ENCODE measurements at regions not wholly inside any gene's neighbourhood (a gene's known extent, or its start where the extent isn't known, plus 50 kb on each side); places are given as distances from the start of the nearest gene placed in this dataset.

DNA sequence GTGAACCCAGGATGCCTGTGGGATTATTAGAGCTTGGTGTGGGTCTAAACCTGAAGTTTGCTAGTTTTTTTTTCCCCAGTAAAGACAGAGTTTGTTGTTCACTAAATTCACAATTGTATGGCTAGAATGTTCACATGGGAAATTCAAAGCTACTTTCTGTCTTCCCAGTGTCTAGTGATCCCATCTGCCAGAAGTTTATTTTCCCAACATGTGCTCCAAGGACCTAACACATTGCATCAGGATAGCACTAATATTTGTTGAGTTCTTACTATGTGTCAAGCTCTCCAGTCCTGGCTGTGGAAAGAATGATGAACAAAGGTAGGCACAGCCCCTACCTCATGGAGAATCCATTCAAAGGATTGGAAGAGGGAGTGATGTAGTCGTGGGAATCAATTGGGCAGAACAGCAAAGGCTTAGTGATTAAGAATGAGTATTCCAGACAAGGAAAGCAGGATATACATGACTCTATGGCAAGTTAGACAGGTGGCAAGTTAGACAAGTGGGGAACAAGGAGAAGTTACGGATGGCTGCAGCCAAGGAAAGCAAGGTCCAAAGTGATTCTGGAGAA, 521.5 kb upstream of the WWC1 start:
- no peak overlapping the region for H2AFZ ChIP-seq (ENCODE audit: low read length)
- intact Hi-C loops (cut with micrococcal nuclease; ENCODE audit: unreplicated experiment): no loop called here
- H3K4me2 ChIP-seq (ENCODE audit: low read depth, low read length): no peak overlapping the region
- H3K27ac ChIP-seq (ENCODE audit: extremely low read length, insufficient read depth, low read length): no peak overlapping the region
- no peak overlapping the region for H3K4me3 ChIP-seq (replicated peaks in 1 of 3; ENCODE audit: insufficient read depth in 1 of 3, low read depth in 2 of 3, low read length in 3 of 3)
- H3K79me2 ChIP-seq (ENCODE audit: insufficient read depth, low read length): no peaks in the 10 kb centered on the region
- no peaks in the 10 kb centered on the region for H3K36me3 ChIP-seq (replicated peaks in 1 of 2; ENCODE audit: control insufficient read depth in 1 of 2, insufficient read depth in 2 of 2, low read length in 2 of 2)
- ATAC-seq (no peak), DNase-seq (ENCODE audit: low spot score) (no peak), FAIRE-seq (no peak)
- POLR2A ChIA-PET: no interaction called here
- CTCF ChIA-PET (ENCODE audit: low intra/inter-chr PET ratio, low total read pairs): no interaction called here
- H3K9ac ChIP-seq (ENCODE audit: insufficient read depth, low read depth, low read length): no peak overlapping the region
- H3K4me1 ChIP-seq (ENCODE audit: insufficient read depth, low read length): no peaks in the 10 kb centered on the region
- H3K9me3 ChIP-seq (ENCODE audit: low read length): no peaks in the 10 kb centered on the region
- WGBS (ENCODE audit: low lambda C conversion rate): 6% methylated on average over 2 of the region's 2 CpGs
- H3K27me3 ChIP-seq (ENCODE audit: control insufficient read depth in 1 of 2, insufficient read depth in 2 of 2, low read length in 2 of 2): no peaks in the 10 kb centered on the region
- in situ Hi-C loops (cut with HindIII; ENCODE audit: extremely low pct_ligation_motif_present, low pct_unique_long_range_greater_than_20kb): no loop called here
- no TSS peak for BruUV-seq (replicated peaks)
- no peaks in the 10 kb centered on the region for H4K20me1 ChIP-seq (ENCODE audit: insufficient read depth, low read length)
- TF ChIP-seq AGO1 (IDR thresholded peaks at IDR 0.05; ENCODE audit: low read depth, low read length, poor library complexity, severe bottlenecking) (no peak), SUZ12 (IDR thresholded peaks at IDR 0.05; ENCODE audit: low read depth, low read length) (no peak), ATAD3A (CRISPR knock-in tag; IDR thresholded peaks at IDR 0.05) (no peak), PAWR (CRISPR knock-in tag; IDR thresholded peaks at IDR 0.05; ENCODE audit: borderline replicate concordance) (no peak), ZNF335 (CRISPR knock-in tag; IDR thresholded peaks at IDR 0.05) (no peak), PHB2 (IDR thresholded peaks at IDR 0.05; ENCODE audit: partially characterized antibody) (no peak), ZNF556 (CRISPR knock-in tag; IDR thresholded peaks at IDR 0.05; ENCODE audit: borderline replicate concordance) (no peak)

DNA sequence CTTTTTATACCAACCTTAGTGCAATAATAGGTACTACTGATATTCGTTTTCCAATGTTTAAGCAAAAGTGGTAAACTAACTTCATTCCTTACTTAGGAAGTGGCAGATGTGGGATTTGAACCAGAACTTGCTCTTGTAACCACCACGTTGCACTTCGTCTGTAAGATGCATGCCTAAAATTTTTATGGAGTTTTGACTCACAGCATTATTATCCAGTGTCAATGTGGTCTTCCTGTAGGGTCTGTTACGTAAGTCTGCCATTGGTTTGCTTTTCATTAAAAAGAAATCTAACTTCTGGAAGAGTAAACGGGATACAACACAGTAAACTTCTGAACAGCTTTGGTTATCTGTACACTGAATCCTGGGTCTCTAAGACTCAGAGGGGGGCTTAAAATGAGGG, 521.0 kb upstream of the WWC1 start:
- no peaks in the 10 kb centered on the region for H4K20me1 ChIP-seq (ENCODE audit: insufficient read depth, low read length)
- no peaks in the 10 kb centered on the region for H3K4me1 ChIP-seq (ENCODE audit: insufficient read depth, low read length)
- no peak overlapping the region for H2AFZ ChIP-seq (ENCODE audit: low read length)
- ChIA-PET POLR2A (no interaction called here), CTCF (ENCODE audit: low intra/inter-chr PET ratio, low total read pairs) (no interaction called here)
- H3K79me2 ChIP-seq (ENCODE audit: insufficient read depth, low read length): no peaks in the 10 kb centered on the region
- H3K9me3 ChIP-seq (ENCODE audit: low read length): no peaks in the 10 kb centered on the region
- in situ Hi-C loops (cut with HindIII; ENCODE audit: extremely low pct_ligation_motif_present, low pct_unique_long_range_greater_than_20kb): no loop called here
- DNase-seq (ENCODE audit: low spot score) (no peak), ATAC-seq (no peak), FAIRE-seq (no peak)
- H3K4me3 ChIP-seq (replicated peaks in 1 of 3; ENCODE audit: insufficient read depth in 1 of 3, low read depth in 2 of 3, low read length in 3 of 3): no peak overlapping the region
- H3K9ac ChIP-seq (ENCODE audit: insufficient read depth, low read depth, low read length): no peak overlapping the region
- 1% methylated on average over 5 of the region's 5 CpGs for WGBS (ENCODE audit: low lambda C conversion rate)
- H3K27me3 ChIP-seq (ENCODE audit: control insufficient read depth in 1 of 2, insufficient read depth in 2 of 2, low read length in 2 of 2): no peaks in the 10 kb centered on the region
- H3K4me2 ChIP-seq (ENCODE audit: low read depth, low read length): no peak overlapping the region
- no peaks in the 10 kb centered on the region for H3K36me3 ChIP-seq (replicated peaks in 1 of 2; ENCODE audit: control insufficient read depth in 1 of 2, insufficient read depth in 2 of 2, low read length in 2 of 2)
- BruUV-seq (replicated peaks): no TSS peak
- no peak overlapping the region for H3K27ac ChIP-seq (ENCODE audit: extremely low read length, insufficient read depth, low read length)
- intact Hi-C loops (cut with micrococcal nuclease; ENCODE audit: unreplicated experiment): no loop called here
- no peak for TF ChIP-seq ZNF770 (CRISPR knock-in tag; IDR thresholded peaks at IDR 0.05)
- no peak for TF ChIP-seq ZKSCAN8 (CRISPR knock-in tag; IDR thresholded peaks at IDR 0.05; ENCODE audit: borderline replicate concordance)
- no peak for TF ChIP-seq PHF20 (CRISPR knock-in tag; IDR thresholded peaks at IDR 0.05)
- TF ChIP-seq ZNF333 (CRISPR knock-in tag; IDR thresholded peaks at IDR 0.05; ENCODE audit: borderline replicate concordance): no peak
- no peak for TF ChIP-seq POLR2G (IDR thresholded peaks at IDR 0.05; ENCODE audit: low read depth, low read length)
- TF ChIP-seq, protein P1, sequence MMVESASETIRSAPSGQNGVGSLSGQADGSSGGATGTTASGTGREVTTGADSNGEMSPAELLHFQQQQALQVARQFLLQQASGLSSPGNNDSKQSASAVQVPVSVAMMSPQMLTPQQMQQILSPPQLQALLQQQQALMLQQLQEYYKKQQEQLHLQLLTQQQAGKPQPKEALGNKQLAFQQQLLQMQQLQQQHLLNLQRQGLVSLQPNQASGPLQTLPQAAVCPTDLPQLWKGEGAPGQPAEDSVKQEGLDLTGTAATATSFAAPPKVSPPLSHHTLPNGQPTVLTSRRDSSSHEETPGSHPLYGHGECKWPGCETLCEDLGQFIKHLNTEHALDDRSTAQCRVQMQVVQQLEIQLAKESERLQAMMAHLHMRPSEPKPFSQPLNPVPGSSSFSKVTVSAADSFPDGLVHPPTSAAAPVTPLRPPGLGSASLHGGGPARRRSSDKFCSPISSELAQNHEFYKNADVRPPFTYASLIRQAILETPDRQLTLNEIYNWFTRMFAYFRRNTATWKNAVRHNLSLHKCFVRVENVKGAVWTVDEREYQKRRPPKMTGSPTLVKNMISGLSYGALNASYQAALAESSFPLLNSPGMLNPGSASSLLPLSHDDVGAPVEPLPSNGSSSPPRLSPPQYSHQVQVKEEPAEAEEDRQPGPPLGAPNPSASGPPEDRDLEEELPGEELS (CRISPR knock-in tag; IDR thresholded peaks at IDR 0.05): no peak
- TF ChIP-seq RCOR2 (CRISPR knock-in tag; IDR thresholded peaks at IDR 0.05): no peak
- no peak for TF ChIP-seq ZNF644 (CRISPR knock-in tag; IDR thresholded peaks at IDR 0.05; ENCODE audit: low read depth)
- TF ChIP-seq ZMYM4 (CRISPR knock-in tag; IDR thresholded peaks at IDR 0.05): no peak
